Mucosa of descending colon (tissue), 3 donors: ENCODE measurements at regions not wholly inside any gene's neighbourhood (a gene's known extent, or its start where the extent isn't known, plus 50 kb on each side); places are given as distances from the start of the nearest gene placed in this dataset.

Source experiments
- ATAC-seq: fragments of 200-7000 bp; cut with Tn5 transposase; one replicate; pipeline ENCODE4 v1.9.1; 2020; ENCODE audit warnings: mild to moderate bottlenecking, moderate library complexity
- DNase-seq, 3 donors: peaks; one replicate each; pipeline ENCODE4 v3.0.0-alpha.2; 2020
- H3K36me3 ChIP-seq: fragments of 200-600 bp; one replicate; pipeline ENCODE4 v1.8.0; 2021; ENCODE audit warnings: low read depth, mild to moderate bottlenecking
- H3K4me1 ChIP-seq: fragments of 200-600 bp; one replicate; pipeline ENCODE4 v1.8.0; 2021; ENCODE audit warnings: low read depth, mild to moderate bottlenecking
- H3K4me3 ChIP-seq: fragments of 200-600 bp; one replicate; pipeline ENCODE4 v1.8.0; 2021; ENCODE audit warnings: mild to moderate bottlenecking
- H3K9me3 ChIP-seq: fragments of 200-600 bp; one replicate; pipeline ENCODE4 v1.8.0; 2021; ENCODE audit warnings: mild to moderate bottlenecking
- CTCF ChIP-seq: fragments of 200-600 bp; IDR thresholded peaks from one replicate; pipeline ENCODE4 v1.8.0; 2022; ENCODE audit warnings: antibody characterized with exemption, mild to moderate bottlenecking
- intact Hi-C, 2 donors: fragments of 100-400 bp; cut with DNase I in 1 of 2; cut with micrococcal nuclease in 1 of 2; formaldehyde crosslinking; loops; one replicate each; pipeline versions ENCODE4 v1.11.0 to v1.11.1; 2022; cut with DNase I, micrococcal nuclease
- donor health status: DM: no; HTN: no; CAD: no; lungs with moderate emphysema.
- donor health status: DM: no; HTN: no; CAD: no.
- donor health status: DM: no; HTN: yes; CAD: no.

DNA sequence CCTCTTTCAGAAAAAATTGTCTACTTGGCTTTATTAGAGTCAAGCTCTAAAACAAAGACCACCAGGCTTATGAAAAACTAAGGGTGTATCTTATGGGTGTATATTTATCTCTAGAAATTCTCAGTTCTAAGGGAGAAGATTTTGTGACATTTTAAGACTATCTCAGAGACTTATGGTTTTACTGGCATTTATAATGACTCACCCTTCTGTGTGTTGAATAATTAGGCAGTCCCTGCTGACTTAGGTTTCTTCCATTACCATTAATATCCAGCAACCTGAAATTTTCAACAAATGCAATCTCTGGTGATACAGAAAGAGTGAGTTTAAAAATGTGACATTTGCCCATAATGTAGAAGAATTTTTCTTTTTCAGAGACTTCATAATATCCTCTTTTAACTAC lies 1015.0 kb upstream of the AGA start:
- intact Hi-C loops: no loop called here
- no peak for TF ChIP-seq CTCF
- ATAC-seq: no peak

DNA sequence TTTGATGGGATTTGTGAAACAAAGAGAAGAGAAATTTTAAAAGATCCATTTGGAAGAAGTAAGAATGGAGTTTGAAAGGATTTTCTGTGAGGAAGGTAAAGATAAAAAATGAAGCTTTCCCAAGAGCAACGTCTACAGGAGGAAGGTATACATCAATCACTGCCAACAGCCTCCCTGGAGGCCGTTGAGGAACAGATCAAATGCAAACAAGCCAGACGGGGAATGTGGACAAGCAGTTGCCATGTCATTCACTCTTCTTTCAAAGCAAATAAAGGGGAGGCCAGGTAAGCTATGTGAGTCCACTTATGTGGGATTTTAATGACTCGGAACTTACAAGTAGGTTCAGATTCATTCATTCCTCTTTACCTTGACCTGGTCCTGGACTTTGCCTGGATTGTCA lies 1020.5 kb upstream of the AGA start:
- no peaks in the 10 kb centered on the region for H3K36me3 ChIP-seq
- no peaks in the 10 kb centered on the region for H3K9me3 ChIP-seq
- no peaks in the 10 kb centered on the region for H3K4me1 ChIP-seq
- intact Hi-C loops: no loop called here
- ATAC-seq (no peak), DNase-seq (no peak)
- TF ChIP-seq CTCF: no peak
- no peak overlapping the region for H3K4me3 ChIP-seq

More for the DNA sequence above, 1015.0 kb upstream of the AGA start:
- no peaks in the 10 kb centered on the region for H3K36me3 ChIP-seq
- no peak overlapping the region for H3K4me3 ChIP-seq
- H3K4me1 ChIP-seq: no peaks in the 10 kb centered on the region
- no peaks in the 10 kb centered on the region for H3K9me3 ChIP-seq
- no peak for DNase-seq

DNA sequence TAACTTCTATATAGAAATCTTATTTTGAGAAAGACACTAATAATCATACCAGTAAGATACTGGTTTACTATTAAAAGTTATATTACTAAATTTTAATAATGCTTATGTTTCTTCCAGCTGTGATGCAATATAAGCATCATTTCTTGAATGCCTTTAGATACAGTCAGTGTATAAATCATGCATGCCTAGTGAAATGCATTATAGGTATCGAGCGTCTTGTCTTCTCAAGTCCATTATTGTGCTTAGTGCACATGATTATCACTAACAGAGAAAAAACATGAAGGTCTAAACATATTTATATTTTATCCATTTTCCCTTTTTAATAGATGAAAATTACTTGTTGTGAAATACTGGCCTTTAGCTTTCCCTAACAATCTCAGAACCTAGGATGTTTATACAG lies 1021.5 kb upstream of the AGA start:
- Histone ChIP-seq H3K4me1 (no peaks in the 10 kb centered on the region), H3K4me3 (no peak overlapping the region), H3K36me3 (no peaks in the 10 kb centered on the region), H3K9me3 (no peaks in the 10 kb centered on the region)
- DNase-seq (no peak), ATAC-seq (no peak)
- TF ChIP-seq CTCF: no peak
- intact Hi-C loops: no loop called here

DNA sequence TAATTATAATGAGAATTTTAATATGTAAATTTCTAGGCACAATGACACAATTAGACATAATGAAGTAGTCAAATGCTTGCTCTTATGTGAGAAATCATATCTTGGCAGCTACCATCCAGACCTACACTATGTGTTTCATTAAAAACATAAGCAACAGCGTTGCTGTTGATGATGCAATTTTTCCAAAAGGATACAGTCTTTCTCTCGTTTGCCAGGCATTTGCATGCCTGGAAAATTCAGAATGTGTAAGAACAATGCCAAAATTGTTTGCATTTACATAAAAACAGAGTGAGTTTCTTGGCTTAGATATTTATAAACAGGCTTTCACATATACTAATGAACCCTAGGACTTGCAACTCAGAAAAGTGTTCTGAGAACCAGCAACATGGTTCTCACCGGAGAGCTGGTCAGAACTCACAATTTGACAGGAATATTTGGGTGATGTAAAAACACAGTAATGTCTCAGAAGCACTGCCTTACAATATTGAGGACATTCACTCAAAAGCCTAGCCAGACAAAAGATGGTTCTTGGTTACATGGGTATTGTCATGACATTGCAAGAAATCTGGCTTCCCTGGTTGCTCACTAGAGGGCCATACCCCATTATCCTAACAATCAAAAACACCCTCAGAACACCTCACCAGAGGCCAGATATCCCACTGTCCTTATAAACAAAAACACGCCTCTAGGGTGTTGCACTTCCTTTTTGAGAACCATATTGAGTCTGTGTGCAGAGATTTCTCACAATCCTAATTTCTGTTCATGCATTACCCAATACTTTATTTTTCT lies 1029.0 kb upstream of the AGA start:
- intact Hi-C loops: no loop called here
- ATAC-seq: no peak
- no peaks in the 10 kb centered on the region for H3K9me3 ChIP-seq
- no peaks in the 10 kb centered on the region for H3K36me3 ChIP-seq
- TF ChIP-seq CTCF: no peak
- no peak for DNase-seq
- H3K4me3 ChIP-seq: no peak overlapping the region
- H3K4me1 ChIP-seq: no peaks in the 10 kb centered on the region

GRCh38 chr4:178471994-178472393 lies 1029.8 kb upstream of the AGA start:
- Histone ChIP-seq H3K36me3 (no peaks in the 10 kb centered on the region), H3K9me3 (no peaks in the 10 kb centered on the region), H3K4me1 (no peaks in the 10 kb centered on the region), H3K4me3 (no peak overlapping the region)
- no peak for TF ChIP-seq CTCF
- DNase-seq (no peak), ATAC-seq (no peak)
- intact Hi-C loops: no loop called here

DNA sequence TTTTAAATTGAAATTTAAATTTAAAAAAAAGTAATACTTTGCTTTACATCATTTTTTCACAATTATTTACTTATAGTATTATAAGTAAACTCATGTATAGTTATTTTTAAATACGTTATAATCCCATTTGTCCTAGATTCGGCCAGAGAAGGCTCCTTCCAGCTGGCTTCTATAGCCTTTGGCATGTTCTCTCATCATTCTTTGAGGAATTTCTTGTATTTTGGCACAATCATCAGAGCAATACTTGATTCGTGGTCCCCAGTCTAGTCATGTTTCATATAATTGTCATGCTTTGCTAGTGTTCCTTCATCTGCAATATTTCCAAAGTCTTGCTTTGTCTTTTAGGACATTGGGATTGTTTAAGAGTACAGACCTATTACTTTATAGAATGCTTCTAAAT lies 1037.9 kb upstream of the AGA start:
- H3K4me3 ChIP-seq: no peak overlapping the region
- DNase-seq (no peak), ATAC-seq (no peak)
- intact Hi-C loops: no loop called here
- H3K4me1 ChIP-seq: no peaks in the 10 kb centered on the region
- H3K9me3 ChIP-seq: no peaks in the 10 kb centered on the region
- no peak for TF ChIP-seq CTCF
- no peaks in the 10 kb centered on the region for H3K36me3 ChIP-seq
